Liver (tissue), 8 donors: ENCODE measurements at regions not wholly inside any gene's neighbourhood (a gene's known extent, or its start where the extent isn't known, plus 50 kb on each side); places are given as distances from the start of the nearest gene placed in this dataset.
"Not testable (repeated sequence)": the region's sequence is repeated elsewhere in the genome, so short reads cannot be mapped to it uniquely, and the experiment has no call there.

Source experiments
- DNase-seq: peaks from one replicate; pipeline ENCODE4 v3.0.0-alpha.2; 2017; ENCODE audit warnings: low spot score
- H3K27ac ChIP-seq, 2 donors: one replicate each; pipeline ENCODE4 v1.7.0; 2013; ENCODE audit warnings: inconsistent platforms in 2 of 2, low read length in 2 of 2, control low read depth in 1 of 2, low read depth in 1 of 2, mild to moderate bottlenecking in 1 of 2
- H3K27me3 ChIP-seq, 4 donors: one replicate each; pipeline versions ENCODE4 v1.6.1 to v1.7.0; 2013; ENCODE audit warnings: low read length in 3 of 4, inconsistent platforms in 1 of 4, mild to moderate bottlenecking in 1 of 4, moderate library complexity in 1 of 4; ENCODE audit not compliant: control insufficient read depth in 4 of 4, insufficient read depth in 4 of 4
- H3K36me3 ChIP-seq, 4 donors: one replicate each; pipeline versions ENCODE4 v1.6.1 to v1.7.0; 2013; ENCODE audit warnings: low read length in 3 of 4, mild to moderate bottlenecking in 3 of 4, low read depth in 1 of 4, moderate library complexity in 1 of 4; ENCODE audit not compliant: control insufficient read depth in 4 of 4, insufficient read depth in 3 of 4
- H3K4me1 ChIP-seq, 4 donors: one replicate each; pipeline versions ENCODE4 v1.6.1 to v1.7.0; 2013; ENCODE audit warnings: low read length in 3 of 4, mild to moderate bottlenecking in 3 of 4, moderate library complexity in 1 of 4; ENCODE audit not compliant: control insufficient read depth in 4 of 4, insufficient read depth in 4 of 4
- H3K4me3 ChIP-seq, 3 donors: one replicate each; pipeline versions ENCODE4 v1.6.1 to v1.7.0; 2013; ENCODE audit warnings: low read length in 3 of 3, control low read depth in 1 of 3, low read depth in 1 of 3, mild to moderate bottlenecking in 1 of 3
- H3K9ac ChIP-seq, 2 donors: one replicate each; pipeline ENCODE4 v1.7.0; 2013; ENCODE audit warnings: low read length in 2 of 2, mild to moderate bottlenecking in 2 of 2, moderate library complexity in 2 of 2, control low read depth in 1 of 2, low read depth in 1 of 2
- H3K9me3 ChIP-seq, 4 donors: one replicate each; pipeline versions ENCODE4 v1.6.1 to v1.7.0; 2013; ENCODE audit warnings: low read length in 3 of 4; ENCODE audit not compliant: control insufficient read depth in 4 of 4
- ATF3 ChIP-seq: IDR thresholded peaks from 2 replicates; pipeline ENCODE4 v1.6.1; 2016; ENCODE audit warnings: antibody characterized with exemption
- CTCF ChIP-seq: fragments of 150-350 bp; IDR thresholded peaks from 2 replicates; pipeline ENCODE4 v1.5.1; 2017; ENCODE audit warnings: improper control_type of control experiment, low read depth, low read length; ENCODE audit not compliant: missing input control
- FOXA1 ChIP-seq: IDR thresholded peaks from 2 replicates; pipeline ENCODE4 v1.6.1; 2016; ENCODE audit warnings: antibody characterized with exemption
- FOXA2 ChIP-seq: IDR thresholded peaks from 2 replicates; pipeline ENCODE4 v1.6.1; 2016; ENCODE audit warnings: antibody characterized with exemption
- GABPA ChIP-seq, 2 donors: IDR thresholded peaks in 1 of 2; conservative IDR thresholded peaks in 1 of 2; 2 replicates each; pipeline ENCODE4 v1.6.1; 2016; ENCODE audit warnings: antibody characterized with exemption in 2 of 2, mild to moderate bottlenecking in 1 of 2, moderate library complexity in 1 of 2
- HNF4A ChIP-seq, 2 donors: conservative IDR thresholded peaks; 2 replicates each; pipeline ENCODE4 v1.6.1; 2016; ENCODE audit warnings: antibody characterized with exemption in 2 of 2, mild to moderate bottlenecking in 2 of 2
- HNF4G ChIP-seq: IDR thresholded peaks from 2 replicates; pipeline ENCODE4 v1.6.1; 2016; ENCODE audit warnings: antibody characterized with exemption
- JUND ChIP-seq, 2 donors: IDR thresholded peaks; 2 replicates each; pipeline ENCODE4 v1.6.1; 2016; ENCODE audit warnings: antibody characterized with exemption in 2 of 2
- MAX ChIP-seq: IDR thresholded peaks from 2 replicates; pipeline ENCODE4 v1.6.1; 2016; ENCODE audit warnings: antibody characterized with exemption
- NR2F2 ChIP-seq: IDR thresholded peaks from 2 replicates; pipeline ENCODE4 v1.6.1; 2016; ENCODE audit warnings: antibody characterized with exemption
- RAD21 ChIP-seq, 2 donors: IDR thresholded peaks; 2 replicates each; pipeline ENCODE4 v1.6.1; 2016; ENCODE audit warnings: antibody characterized with exemption in 2 of 2, mild to moderate bottlenecking in 2 of 2
- REST ChIP-seq: IDR thresholded peaks from 2 replicates; pipeline ENCODE4 v1.6.1; 2016; ENCODE audit warnings: antibody characterized with exemption, mild to moderate bottlenecking
- RXRA ChIP-seq, 2 donors: IDR thresholded peaks; 2 replicates each; pipeline ENCODE4 v1.6.1; 2017 to 2018; ENCODE audit warnings: antibody characterized with exemption in 2 of 2, mild to moderate bottlenecking in 1 of 2
- SP1 ChIP-seq: IDR thresholded peaks from 2 replicates; pipeline ENCODE4 v1.6.1; 2018; ENCODE audit warnings: antibody characterized with exemption, mild to moderate bottlenecking
- TAF1 ChIP-seq: conservative IDR thresholded peaks from 2 replicates; pipeline ENCODE4 v1.6.1; 2016; ENCODE audit warnings: antibody characterized with exemption, mild to moderate bottlenecking
- YY1 ChIP-seq: IDR thresholded peaks from 2 replicates; pipeline ENCODE4 v1.6.1; 2016; ENCODE audit warnings: antibody characterized with exemption, mild to moderate bottlenecking
- ZBTB33 ChIP-seq: IDR thresholded peaks from 2 replicates; pipeline ENCODE4 v1.6.1; 2016; ENCODE audit warnings: antibody characterized with exemption
- WGBS: extraction: QIAGEN DNeasy Blood & Tissue Kit; methylation state at CpG from one replicate; pipeline ENCODE4 v1.1.7; 2013; 5-methylcytosine and 5-hydroxymethylcytosine counted together
- donor health status: healthy.
- donor health status: healthy.
- donor health status: healthy.
- donor health status: healthy.
- donor health status: healthy.

- H3K4me3 ChIP-seq, result no peak overlapping the region
- no peak for DNase-seq
- TF ChIP-seq HNF4G, result no peak
- TF ChIP-seq MAX, result no peak
- TF ChIP-seq RAD21 (IDR thresholded peaks at IDR 0.05), result no peak
- no peak for TF ChIP-seq YY1
- no peak for TF ChIP-seq FOXA1
- TF ChIP-seq HNF4A (conservative IDR thresholded peaks at IDR 0.05), result no peak
- no peaks in the 10 kb centered on the region for H3K36me3 ChIP-seq
- H3K9me3 ChIP-seq, result no peaks in the 10 kb centered on the region
- H3K4me1 ChIP-seq, result no peaks in the 10 kb centered on the region
- no peak overlapping the region for H3K9ac ChIP-seq
- H3K27ac ChIP-seq, result no peak overlapping the region
- WGBS, result 89% methylated on average over 5 of the region's 5 CpGs
- H3K27me3 ChIP-seq, result no peaks in the 10 kb centered on the region
These were observed 356.6 kb upstream of the UBE2E2 start for GRCh38 chr3:22846566-22846965.

- H3K4me1 ChIP-seq, H3K4me3 ChIP-seq, H3K27ac ChIP-seq, H3K9ac ChIP-seq, H3K27me3 ChIP-seq, H3K9me3 ChIP-seq, H3K36me3 ChIP-seq, DNase-seq: not testable (repeated sequence)
- 95% methylated on average over 4 of the region's 6 CpGs for whole genome bisulfite sequencing
These were observed 353.5 kb upstream of the UBE2E2 start for GRCh38 chr3:22849583-22849982.

- TF ChIP-seq HNF4G (no peak), FOXA1 (no peak), SP1 (no peak)
- H3K9ac ChIP-seq, result no peak overlapping the region
- WGBS, result 76% methylated on average over 3 of the region's 3 CpGs
- DNase-seq, result no peak
- no peak overlapping the region for H3K4me3 ChIP-seq
- H3K4me1 ChIP-seq, result peaks cover 0 to 1% (median 0%) of the 10 kb centered on the region in 4 donors
- no peaks in the 10 kb centered on the region for H3K9me3 ChIP-seq
- no peak overlapping the region for H3K27ac ChIP-seq
- H3K36me3 ChIP-seq, result no peaks in the 10 kb centered on the region
- no peaks in the 10 kb centered on the region for H3K27me3 ChIP-seq
These were observed 346.3 kb upstream of the UBE2E2 start for GRCh38 chr3:22856811-22857210.

GRCh38 chr3:22858486-22858885, 344.6 kb upstream of the UBE2E2 start:
- H3K4me3 ChIP-seq, result no peak overlapping the region
- H3K4me1 ChIP-seq, result peaks cover 0 to 1% (median 0%) of the 10 kb centered on the region in 4 donors
- H3K36me3 ChIP-seq, result no peaks in the 10 kb centered on the region
- no peak overlapping the region for H3K27ac ChIP-seq
- no peaks in the 10 kb centered on the region for H3K27me3 ChIP-seq
- no peak for DNase-seq
- no peaks in the 10 kb centered on the region for H3K9me3 ChIP-seq
- H3K9ac ChIP-seq, result no peak overlapping the region
- WGBS, result 37% methylated on average over 2 of the region's 2 CpGs
- TF ChIP-seq FOXA2 (no peak), MAX (no peak), GABPA (IDR thresholded peaks at IDR 0.05 in 1 of 2, conservative IDR thresholded peaks at IDR 0.05 in 1 of 2) (no peak), TAF1 (no peak), YY1 (no peak), ZBTB33 (no peak), CTCF (no peak), JUND (IDR thresholded peaks at IDR 0.05) (no peak), ATF3 (no peak), NR2F2 (no peak), RXRA (IDR thresholded peaks at IDR 0.05) (no peak), REST (no peak), HNF4G (no peak), SP1 (no peak), RAD21 (IDR thresholded peaks at IDR 0.05) (no peak), FOXA1 (no peak)
